ENCODE measurements at regions not wholly inside any gene's neighbourhood (a gene's known extent, or its start where the extent isn't known, plus 50 kb on each side); places are given as distances from the start of the nearest gene placed in this dataset.

DNA sequence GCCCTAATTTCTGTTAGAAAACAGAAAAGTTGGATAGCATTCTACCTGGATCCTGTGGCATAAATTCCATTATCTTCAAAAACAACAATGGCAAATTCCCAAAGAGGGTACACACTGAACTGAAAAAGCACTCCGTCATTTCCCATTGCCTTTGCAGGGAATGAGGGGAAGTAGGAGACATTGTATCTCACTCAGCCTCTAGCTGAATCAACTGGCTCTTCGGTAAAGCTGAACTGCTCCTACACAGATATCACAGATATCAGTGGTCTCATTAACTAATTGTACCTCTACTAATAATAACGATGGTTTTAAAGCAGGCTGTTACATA lies 64.2 kb upstream of the PRKAR2B start:
- Mint-ChIP-seq H3K27ac (no peak overlapping the region), H3K4me3 (no peak overlapping the region), H3K27me3 (no peaks in the 10 kb centered on the region), H3K36me3 (ENCODE audit: low read depth) (no peaks in the 10 kb centered on the region), H3K4me1 (ENCODE audit: low read depth) (no peaks in the 10 kb centered on the region), H3K9me3 (no peaks in the 10 kb centered on the region)
- intact Hi-C loops (cut with micrococcal nuclease) = no loop called here
- CTCF ChIA-PET = no interaction called here
- TF ChIP-seq, protein P1, sequence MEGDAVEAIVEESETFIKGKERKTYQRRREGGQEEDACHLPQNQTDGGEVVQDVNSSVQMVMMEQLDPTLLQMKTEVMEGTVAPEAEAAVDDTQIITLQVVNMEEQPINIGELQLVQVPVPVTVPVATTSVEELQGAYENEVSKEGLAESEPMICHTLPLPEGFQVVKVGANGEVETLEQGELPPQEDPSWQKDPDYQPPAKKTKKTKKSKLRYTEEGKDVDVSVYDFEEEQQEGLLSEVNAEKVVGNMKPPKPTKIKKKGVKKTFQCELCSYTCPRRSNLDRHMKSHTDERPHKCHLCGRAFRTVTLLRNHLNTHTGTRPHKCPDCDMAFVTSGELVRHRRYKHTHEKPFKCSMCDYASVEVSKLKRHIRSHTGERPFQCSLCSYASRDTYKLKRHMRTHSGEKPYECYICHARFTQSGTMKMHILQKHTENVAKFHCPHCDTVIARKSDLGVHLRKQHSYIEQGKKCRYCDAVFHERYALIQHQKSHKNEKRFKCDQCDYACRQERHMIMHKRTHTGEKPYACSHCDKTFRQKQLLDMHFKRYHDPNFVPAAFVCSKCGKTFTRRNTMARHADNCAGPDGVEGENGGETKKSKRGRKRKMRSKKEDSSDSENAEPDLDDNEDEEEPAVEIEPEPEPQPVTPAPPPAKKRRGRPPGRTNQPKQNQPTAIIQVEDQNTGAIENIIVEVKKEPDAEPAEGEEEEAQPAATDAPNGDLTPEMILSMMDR (IDR thresholded peaks at IDR 0.05) = no peak
- no peak for ATAC-seq
- POLR2A ChIA-PET = no interaction called here
- no peak for DNase-seq

DNA sequence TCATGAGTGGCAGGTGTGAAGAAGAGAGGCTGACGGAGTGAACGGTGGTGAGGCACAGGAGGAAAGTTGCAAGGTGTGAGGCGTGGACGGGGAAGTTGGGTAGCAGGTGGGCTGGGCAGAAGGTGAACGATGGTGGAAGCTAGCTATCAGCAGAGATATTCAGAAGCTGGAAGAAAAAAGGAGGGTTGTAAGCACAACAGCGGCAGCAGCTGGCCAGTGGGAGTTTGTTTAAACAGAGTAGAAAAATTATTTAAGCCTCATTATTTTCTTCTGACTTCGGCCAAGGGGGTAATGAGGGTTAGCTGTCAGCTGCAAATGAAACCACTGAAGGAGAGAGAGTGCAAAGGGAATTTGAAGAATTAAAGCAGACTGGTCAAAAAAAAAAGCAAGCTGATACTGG lies 62.1 kb upstream of the PRKAR2B start:
- intact Hi-C loops (cut with micrococcal nuclease) = no loop called here
- Mint-ChIP-seq H3K4me1 (ENCODE audit: low read depth) (peaks cover 3% of the 10 kb centered on the region), H3K36me3 (ENCODE audit: low read depth) (no peaks in the 10 kb centered on the region), H3K4me3 (no peak overlapping the region), H3K27ac (no peak overlapping the region), H3K27me3 (no peaks in the 10 kb centered on the region), H3K9me3 (no peaks in the 10 kb centered on the region)
- POLR2A ChIA-PET = no interaction called here
- TF ChIP-seq, protein P1 (IDR thresholded peaks at IDR 0.05) = no peak
- ATAC-seq = no peak
- CTCF ChIA-PET = interaction anchor here (0.7 kb wide), 1 partner anchor 140 kb away, joined by 3 read pairs; no protein-coding TSS in a partner anchor
- DNase-seq = no peak

- H3K4me3 Mint-ChIP-seq = no peak overlapping the region
- TF ChIP-seq, protein P1 (IDR thresholded peaks at IDR 0.05) = no peak
- H3K9me3 Mint-ChIP-seq = no peaks in the 10 kb centered on the region
- no peaks in the 10 kb centered on the region for H3K27me3 Mint-ChIP-seq
- ATAC-seq = no peak
- H3K4me1 Mint-ChIP-seq (ENCODE audit: low read depth) = peaks cover 3% of the 10 kb centered on the region
- ChIA-PET CTCF (no interaction called here), POLR2A (no interaction called here)
- no peaks in the 10 kb centered on the region for H3K36me3 Mint-ChIP-seq (ENCODE audit: low read depth)
- intact Hi-C loops (cut with micrococcal nuclease) = no loop called here
- DNase-seq = no peak
- no peak overlapping the region for H3K27ac Mint-ChIP-seq
Observed at GRCh38 chr7:106984034-106984433, 60.5 kb upstream of the PRKAR2B start.

DNA sequence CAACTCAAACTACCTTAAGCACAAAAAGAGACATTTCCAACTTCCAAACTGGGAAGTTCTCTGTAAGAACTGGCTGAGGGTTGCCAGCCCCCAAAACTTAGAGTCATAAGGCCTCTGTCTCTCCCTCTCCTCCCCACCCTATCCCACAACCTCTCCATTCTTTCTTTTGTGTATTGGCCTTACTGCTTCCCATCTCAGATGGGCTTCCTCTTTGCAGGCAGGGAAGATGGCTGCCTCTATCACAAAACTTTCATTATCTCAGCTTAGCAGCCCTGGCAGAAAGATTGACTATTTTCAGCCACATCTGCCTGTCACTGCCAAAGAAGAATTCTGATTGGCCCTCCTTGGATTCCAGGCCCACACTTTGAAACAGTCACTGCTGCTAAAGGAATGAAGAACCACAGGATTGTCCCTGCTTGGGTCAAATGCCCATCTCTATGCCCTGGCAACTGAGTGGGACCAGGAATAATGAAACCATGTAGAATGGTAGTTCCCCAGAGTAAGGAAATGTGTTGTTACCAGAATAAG lies 58.0 kb upstream of the PRKAR2B start:
- H3K27me3 Mint-ChIP-seq = no peaks in the 10 kb centered on the region
- no peaks in the 10 kb centered on the region for H3K36me3 Mint-ChIP-seq (ENCODE audit: low read depth)
- H3K9me3 Mint-ChIP-seq = no peaks in the 10 kb centered on the region
- ChIA-PET POLR2A (no interaction called here), CTCF (no interaction called here)
- intact Hi-C loops (cut with micrococcal nuclease) = no loop called here
- TF ChIP-seq, protein P1 (IDR thresholded peaks at IDR 0.05) = no peak
- DNase-seq (no peak), ATAC-seq (no peak)
- peaks cover 3% of the 10 kb centered on the region for H3K4me1 Mint-ChIP-seq (ENCODE audit: low read depth)
- no peak overlapping the region for H3K4me3 Mint-ChIP-seq
- H3K27ac Mint-ChIP-seq = no peak overlapping the region

GRCh38 chr7:106987777-106988176 lies 56.7 kb upstream of the PRKAR2B start:
- Mint-ChIP-seq H3K9me3 (no peaks in the 10 kb centered on the region), H3K36me3 (ENCODE audit: low read depth) (no peaks in the 10 kb centered on the region), H3K27ac (no peak overlapping the region), H3K4me3 (no peak overlapping the region), H3K27me3 (no peaks in the 10 kb centered on the region), H3K4me1 (ENCODE audit: low read depth) (peaks cover 3% of the 10 kb centered on the region)
- TF ChIP-seq, protein P1 (IDR thresholded peaks at IDR 0.05) = no peak
- intact Hi-C loops (cut with micrococcal nuclease) = no loop called here
- ATAC-seq (no peak), DNase-seq (no peak)
- POLR2A ChIA-PET = no interaction called here
- CTCF ChIA-PET = no interaction called here
